HEK293 (cell line): ENCODE measurements at regions not wholly inside any gene's neighbourhood (a gene's known extent, or its start where the extent isn't known, plus 50 kb on each side); places are given as distances from the start of the nearest gene placed in this dataset.

ENCODE experiments used
- CTCF ChIA-PET: fragments of 350-600 bp; formaldehyde crosslinking; extraction: SDS; loops from one replicate; lab custom pipeline; 2021; ENCODE audit warnings: antibody characterized with exemption; lab: Yijun Ruan, JAX
- POLR2A ChIA-PET: fragments of 300-600 bp; formaldehyde crosslinking; extraction: SDS; loops from one replicate; lab custom pipeline; 2020; ENCODE audit warnings: antibody characterized with exemption, inconsistent platforms; lab: Yijun Ruan, JAX
- H3K27ac ChIP-seq: fragments of 200-500 bp; sonication (Bioruptor generic); 2 replicates; pipeline ENCODE4 v1.5.1; 2014; ENCODE audit warnings: low read depth, low read length, control low read depth, inconsistent platforms; ENCODE audit errors: extremely low read depth
- H3K36me3 ChIP-seq, 2 experiments: fragments of 200-500 bp in 1 of 2; sonication (Bioruptor generic) in 1 of 2; 1 replicate in 1 of 2; 2 replicates in 1 of 2; pipeline ENCODE4 v1.5.1; 2014 to 2017; ENCODE audit warnings: inconsistent platforms in 2 of 2, low read length in 2 of 2; ENCODE audit not compliant: control insufficient read depth in 2 of 2, insufficient read depth in 1 of 2
- H3K4me1 ChIP-seq: fragments of 200-500 bp; sonication (Bioruptor generic); 2 replicates; pipeline ENCODE4 v1.5.1; 2014; ENCODE audit warnings: mild to moderate bottlenecking, low read length, inconsistent platforms; ENCODE audit not compliant: control insufficient read depth, insufficient read depth
- H3K4me3 ChIP-seq: 2 replicates; pipeline ENCODE4 v1.5.1; 2011; ENCODE audit warnings: low read depth, mild to moderate bottlenecking, control low read depth, low read length, moderate library complexity
- H3K9me3 ChIP-seq: fragments of 200-500 bp; sonication (Bioruptor generic); 2 replicates; pipeline ENCODE4 v1.5.1; 2014; ENCODE audit warnings: low read depth, low read length, inconsistent platforms; ENCODE audit not compliant: control insufficient read depth, insufficient read depth
- ELK4 ChIP-seq: IDR thresholded peaks from 2 replicates; pipeline ENCODE4 v1.6.1; 2011; ENCODE audit warnings: mild to moderate bottlenecking, low read depth, low read length, borderline replicate concordance
- FEZF1 ChIP-seq: fragments of 450-650 bp; formaldehyde crosslinking; IDR thresholded peaks from 2 replicates; pipeline ENCODE4 v1.5.1; 2016; ENCODE audit warnings: missing biosample characterization, missing genetic modification characterization
- HOXD13 ChIP-seq: sonication (generic); formaldehyde crosslinking; IDR thresholded peaks from 2 replicates; pipeline ENCODE4 v1.8.0; 2022; ENCODE audit warnings: missing genetic modification reagents, borderline replicate concordance
- REPIN1 ChIP-seq: fragments of 450-650 bp; formaldehyde crosslinking; IDR thresholded peaks from 2 replicates; pipeline ENCODE4 v1.5.1; 2017; ENCODE audit warnings: missing biosample characterization, missing genetic modification characterization, low read depth
- TCF7L2 ChIP-seq: IDR thresholded peaks from 2 replicates; pipeline ENCODE4 v1.6.1; 2011; ENCODE audit warnings: low read depth, mild to moderate bottlenecking, inconsistent platforms, low read length, moderate library complexity, borderline replicate concordance
- ZBTB17 ChIP-seq: fragments of 450-650 bp; formaldehyde crosslinking; IDR thresholded peaks from 2 replicates; pipeline ENCODE4 v1.5.1; 2016; ENCODE audit warnings: missing biosample characterization, missing genetic modification characterization
- ZFP41 ChIP-seq: fragments of 450-650 bp; formaldehyde crosslinking; IDR thresholded peaks from 2 replicates; pipeline ENCODE4 v1.5.1; 2016; ENCODE audit warnings: missing biosample characterization, missing genetic modification characterization, borderline replicate concordance
- ZNF10 ChIP-seq: fragments of 450-650 bp; formaldehyde crosslinking; IDR thresholded peaks from 2 replicates; pipeline ENCODE4 v1.5.1; 2017; ENCODE audit warnings: missing biosample characterization, missing genetic modification characterization
- ZNF114 ChIP-seq: fragments of 450-650 bp; formaldehyde crosslinking; IDR thresholded peaks from 2 replicates; pipeline ENCODE4 v1.5.0; 2017; ENCODE audit warnings: missing biosample characterization, missing genetic modification characterization
- ZNF132 ChIP-seq: fragments of 450-650 bp; formaldehyde crosslinking; IDR thresholded peaks from 2 replicates; pipeline ENCODE4 v1.5.1; 2017; ENCODE audit warnings: missing biosample characterization, missing genetic modification characterization, borderline replicate concordance
- ZNF157 ChIP-seq: fragments of 450-650 bp; formaldehyde crosslinking; IDR thresholded peaks from 2 replicates; pipeline ENCODE4 v1.5.1; 2016; ENCODE audit warnings: missing biosample characterization, missing genetic modification characterization
- ZNF175 ChIP-seq: fragments of 450-650 bp; formaldehyde crosslinking; IDR thresholded peaks from 2 replicates; pipeline ENCODE4 v1.5.1; 2016; ENCODE audit warnings: missing biosample characterization, missing genetic modification characterization
- ZNF184 ChIP-seq: fragments of 450-650 bp; IDR thresholded peaks from 2 replicates; pipeline ENCODE4 v1.5.1; 2018; ENCODE audit warnings: missing biosample characterization, mild to moderate bottlenecking, missing genetic modification characterization
- ZNF211 ChIP-seq: fragments of 450-650 bp; formaldehyde crosslinking; IDR thresholded peaks from 2 replicates; pipeline ENCODE4 v1.5.1; 2016; ENCODE audit warnings: low read depth, missing biosample characterization, missing genetic modification characterization
- ZNF335 ChIP-seq: fragments of 450-650 bp; formaldehyde crosslinking; conservative IDR thresholded peaks from 2 replicates; pipeline ENCODE4 v1.5.1; 2016; ENCODE audit warnings: missing biosample characterization, missing genetic modification characterization
- ZNF350 ChIP-seq: fragments of 450-650 bp; formaldehyde crosslinking; IDR thresholded peaks from 2 replicates; pipeline ENCODE4 v1.5.0; 2017; ENCODE audit warnings: missing biosample characterization, mild to moderate bottlenecking, missing genetic modification characterization
- ZNF404 ChIP-seq: fragments of 450-650 bp; formaldehyde crosslinking; IDR thresholded peaks from 2 replicates; pipeline ENCODE4 v1.5.1; 2017; ENCODE audit warnings: missing biosample characterization, missing genetic modification characterization
- ZNF514 ChIP-seq: fragments of 450-650 bp; formaldehyde crosslinking; IDR thresholded peaks from 2 replicates; pipeline ENCODE4 v1.5.1; 2016; ENCODE audit warnings: missing biosample characterization, missing genetic modification characterization
- ZNF585B ChIP-seq: fragments of 450-650 bp; formaldehyde crosslinking; IDR thresholded peaks from 2 replicates; pipeline ENCODE4 v1.5.1; 2016; ENCODE audit warnings: missing biosample characterization, missing genetic modification characterization
- ZNF623 ChIP-seq: fragments of 450-650 bp; formaldehyde crosslinking; IDR thresholded peaks from 2 replicates; pipeline ENCODE4 v1.5.1; 2016; ENCODE audit warnings: missing biosample characterization, missing genetic modification characterization
- ZNF677 ChIP-seq: fragments of 450-650 bp; IDR thresholded peaks from 2 replicates; pipeline ENCODE4 v1.5.0; 2018; ENCODE audit warnings: missing biosample characterization, mild to moderate bottlenecking, missing genetic modification characterization, moderate library complexity
- ZNF707 ChIP-seq: fragments of 450-650 bp; formaldehyde crosslinking; IDR thresholded peaks from 2 replicates; pipeline ENCODE4 v1.5.1; 2016; ENCODE audit warnings: missing biosample characterization, missing genetic modification characterization
- ZNF747 ChIP-seq: fragments of 450-650 bp; formaldehyde crosslinking; IDR thresholded peaks from 2 replicates; pipeline ENCODE4 v1.5.1; 2016; ENCODE audit warnings: missing biosample characterization, missing genetic modification characterization
- ZNF76 ChIP-seq: fragments of 450-650 bp; formaldehyde crosslinking; IDR thresholded peaks from 2 replicates; pipeline ENCODE4; 2016; ENCODE audit warnings: low read depth, missing biosample characterization, missing genetic modification characterization, borderline replicate concordance
- ZNF791 ChIP-seq: fragments of 450-650 bp; formaldehyde crosslinking; IDR thresholded peaks from 2 replicates; pipeline ENCODE4 v1.5.1; 2016; ENCODE audit warnings: missing biosample characterization, missing genetic modification characterization
- ZNF837 ChIP-seq: fragments of 450-650 bp; formaldehyde crosslinking; IDR thresholded peaks from 2 replicates; pipeline ENCODE4 v1.5.1; 2016; ENCODE audit warnings: missing biosample characterization, missing genetic modification characterization
- ZSCAN30 ChIP-seq: fragments of 450-650 bp; IDR thresholded peaks from 2 replicates; pipeline ENCODE4 v1.5.1; 2018; ENCODE audit warnings: missing biosample characterization, mild to moderate bottlenecking, missing genetic modification characterization, moderate library complexity
- TF ChIP-seq, protein P1 (sequence below): fragments of 450-650 bp; formaldehyde crosslinking; IDR thresholded peaks from 2 replicates; pipeline ENCODE4 v1.5.1; 2017; ENCODE audit warnings: missing biosample characterization, missing genetic modification characterization
- TF ChIP-seq, protein P2 (sequence below): fragments of 450-650 bp; formaldehyde crosslinking; IDR thresholded peaks from 2 replicates; pipeline ENCODE4 v1.5.1; 2016; ENCODE audit warnings: missing biosample characterization, missing genetic modification characterization, borderline replicate concordance
- TF ChIP-seq, protein P3 (sequence below): fragments of 450-650 bp; formaldehyde crosslinking; IDR thresholded peaks from 2 replicates; pipeline ENCODE4 v1.5.1; 2016; ENCODE audit warnings: missing biosample characterization, missing genetic modification characterization

DNA sequence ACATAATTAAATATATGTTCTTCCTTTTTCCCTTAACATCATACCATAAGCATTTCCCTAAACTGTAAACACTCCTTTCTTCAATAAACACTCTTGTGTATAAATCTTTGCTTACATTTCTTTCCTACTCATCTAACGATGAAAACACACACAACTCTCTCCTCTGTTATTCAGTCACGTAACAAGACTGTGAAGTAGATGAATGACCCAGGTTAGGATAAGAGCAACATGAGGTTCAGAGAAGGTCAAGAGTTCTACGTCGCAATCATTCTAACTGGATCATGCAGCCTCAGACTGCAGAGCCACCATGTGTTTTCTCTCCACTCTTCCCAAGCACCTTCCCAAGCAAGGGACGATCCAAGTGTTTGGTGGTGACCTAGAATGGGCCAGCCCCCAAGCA lies 70.5 kb upstream of the SPTLC1 start:
- TF ChIP-seq ZNF514 (tag by site-specific recombination): no peak
- TF ChIP-seq, protein P1, sequence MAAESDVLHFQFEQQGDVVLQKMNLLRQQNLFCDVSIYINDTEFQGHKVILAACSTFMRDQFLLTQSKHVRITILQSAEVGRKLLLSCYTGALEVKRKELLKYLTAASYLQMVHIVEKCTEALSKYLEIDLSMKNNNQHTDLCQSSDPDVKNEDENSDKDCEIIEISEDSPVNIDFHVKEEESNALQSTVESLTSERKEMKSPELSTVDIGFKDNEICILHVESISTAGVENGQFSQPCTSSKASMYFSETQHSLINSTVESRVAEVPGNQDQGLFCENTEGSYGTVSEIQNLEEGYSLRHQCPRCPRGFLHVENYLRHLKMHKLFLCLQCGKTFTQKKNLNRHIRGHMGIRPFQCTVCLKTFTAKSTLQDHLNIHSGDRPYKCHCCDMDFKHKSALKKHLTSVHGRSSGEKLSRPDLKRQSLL (tag by site-specific recombination): no peak
- TF ChIP-seq ZNF132 (tag by site-specific recombination): no peak
- no peak for TF ChIP-seq ZNF114 (tag by site-specific recombination)
- TF ChIP-seq ZNF837 (tag by site-specific recombination): no peak
- no peak for TF ChIP-seq ZNF677 (tag by site-specific recombination)
- TF ChIP-seq ZFP41 (tag by site-specific recombination): no peak
- no peak for TF ChIP-seq ZSCAN30
- no peak for TF ChIP-seq ZNF747 (tag by site-specific recombination)
- TF ChIP-seq ZBTB17 (tag by site-specific recombination): no peak
- no peak for TF ChIP-seq ZNF184 (tag by site-specific recombination)
- no peak for TF ChIP-seq ELK4
- TF ChIP-seq FEZF1: no peak
- TF ChIP-seq ZNF335 (tag by site-specific recombination): no peak
- TF ChIP-seq TCF7L2: no peak
- no peak for TF ChIP-seq ZNF211 (tag by site-specific recombination)
- TF ChIP-seq ZNF707 (tag by site-specific recombination): no peak
- Histone ChIP-seq H3K36me3 (no peaks in the 10 kb centered on the region), H3K4me1 (no peaks in the 10 kb centered on the region), H3K9me3 (no peaks in the 10 kb centered on the region), H3K4me3 (no peak overlapping the region), H3K27ac (no peak overlapping the region)
- CTCF ChIA-PET: interaction anchor here (0.5 to 1.0 kb wide), 2 partner anchors 47 to 1098 kb away, joined by 3 read pairs; no protein-coding TSS in a partner anchor
- POLR2A ChIA-PET: no interaction called here

DNA sequence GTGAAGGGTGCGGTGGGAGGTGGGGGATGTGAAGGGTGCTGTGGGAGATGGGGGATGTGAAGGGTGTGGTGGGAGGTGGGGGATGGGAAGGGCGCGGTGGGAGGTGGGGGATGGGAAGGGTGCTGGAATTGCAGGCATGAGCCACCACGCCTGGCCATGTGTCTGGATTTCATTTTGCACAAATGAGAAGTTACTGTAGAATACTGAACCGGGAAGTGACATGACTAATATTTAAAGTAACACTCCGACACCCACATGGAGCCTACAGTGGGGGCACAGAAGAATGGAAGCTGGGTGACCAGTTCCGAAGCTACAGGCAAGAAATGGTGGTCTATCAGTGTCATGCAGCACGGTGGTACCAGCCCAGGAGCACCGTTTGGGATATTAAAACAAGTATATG lies 69.9 kb upstream of the SPTLC1 start:
- CTCF ChIA-PET: interaction anchor here (0.5 to 1.0 kb wide), 2 partner anchors 47 to 1099 kb away, joined by 3 read pairs; no protein-coding TSS in a partner anchor
- TF ChIP-seq ZNF157: no peak
- TF ChIP-seq ZNF514 (tag by site-specific recombination): no peak
- TF ChIP-seq, protein P2, sequence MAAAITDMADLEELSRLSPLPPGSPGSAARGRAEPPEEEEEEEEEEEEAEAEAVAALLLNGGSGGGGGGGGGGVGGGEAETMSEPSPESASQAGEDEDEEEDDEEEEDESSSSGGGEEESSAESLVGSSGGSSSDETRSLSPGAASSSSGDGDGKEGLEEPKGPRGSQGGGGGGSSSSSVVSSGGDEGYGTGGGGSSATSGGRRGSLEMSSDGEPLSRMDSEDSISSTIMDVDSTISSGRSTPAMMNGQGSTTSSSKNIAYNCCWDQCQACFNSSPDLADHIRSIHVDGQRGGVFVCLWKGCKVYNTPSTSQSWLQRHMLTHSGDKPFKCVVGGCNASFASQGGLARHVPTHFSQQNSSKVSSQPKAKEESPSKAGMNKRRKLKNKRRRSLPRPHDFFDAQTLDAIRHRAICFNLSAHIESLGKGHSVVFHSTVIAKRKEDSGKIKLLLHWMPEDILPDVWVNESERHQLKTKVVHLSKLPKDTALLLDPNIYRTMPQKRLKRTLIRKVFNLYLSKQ (tag by site-specific recombination): no peak
- TF ChIP-seq ELK4: no peak
- no peak for TF ChIP-seq REPIN1 (tag by site-specific recombination)
- TF ChIP-seq ZNF175 (tag by site-specific recombination): no peak
- no peak for TF ChIP-seq ZNF623
- no peak for TF ChIP-seq HOXD13 (CRISPR knock-in tag)
- no peak for TF ChIP-seq ZBTB17 (tag by site-specific recombination)
- TF ChIP-seq ZNF211 (tag by site-specific recombination): no peak
- TF ChIP-seq ZNF791 (tag by site-specific recombination): no peak
- no peak for TF ChIP-seq ZNF76
- TF ChIP-seq ZNF404 (tag by site-specific recombination): no peak
- no peak for TF ChIP-seq ZNF350
- TF ChIP-seq ZNF10 (tag by site-specific recombination): no peak
- TF ChIP-seq ZNF585B: no peak
- TF ChIP-seq, protein P3, sequence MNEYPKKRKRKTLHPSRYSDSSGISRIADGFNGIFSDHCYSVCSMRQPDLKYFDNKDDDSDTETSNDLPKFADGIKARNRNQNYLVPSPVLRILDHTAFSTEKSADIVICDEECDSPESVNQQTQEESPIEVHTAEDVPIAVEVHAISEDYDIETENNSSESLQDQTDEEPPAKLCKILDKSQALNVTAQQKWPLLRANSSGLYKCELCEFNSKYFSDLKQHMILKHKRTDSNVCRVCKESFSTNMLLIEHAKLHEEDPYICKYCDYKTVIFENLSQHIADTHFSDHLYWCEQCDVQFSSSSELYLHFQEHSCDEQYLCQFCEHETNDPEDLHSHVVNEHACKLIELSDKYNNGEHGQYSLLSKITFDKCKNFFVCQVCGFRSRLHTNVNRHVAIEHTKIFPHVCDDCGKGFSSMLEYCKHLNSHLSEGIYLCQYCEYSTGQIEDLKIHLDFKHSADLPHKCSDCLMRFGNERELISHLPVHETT: no peak

More for the DNA sequence above, 69.9 kb upstream of the SPTLC1 start:
- H3K4me1 ChIP-seq: no peaks in the 10 kb centered on the region
- H3K4me3 ChIP-seq: no peak overlapping the region
- POLR2A ChIA-PET: no interaction called here
- H3K9me3 ChIP-seq: no peaks in the 10 kb centered on the region
- H3K27ac ChIP-seq: no peak overlapping the region
- H3K36me3 ChIP-seq: no peaks in the 10 kb centered on the region
